IMR-90 (cell line): ENCODE measurements at regions not wholly inside any gene's neighbourhood (a gene's known extent, or its start where the extent isn't known, plus 50 kb on each side); places are given as distances from the start of the nearest gene placed in this dataset.

Experiments used
- CEBPB ChIP-seq: IDR thresholded peaks from 2 replicates; pipeline ENCODE4 v1.6.1; 2012; ENCODE audit warnings: low read depth, low read length, improper control_type of control experiment
- RCOR1 ChIP-seq: IDR thresholded peaks from 2 replicates; pipeline ENCODE4 v1.6.1; 2012; ENCODE audit warnings: mild to moderate bottlenecking, low read length, improper control_type of control experiment; ENCODE audit not compliant: insufficient replicate concordance

DNA sequence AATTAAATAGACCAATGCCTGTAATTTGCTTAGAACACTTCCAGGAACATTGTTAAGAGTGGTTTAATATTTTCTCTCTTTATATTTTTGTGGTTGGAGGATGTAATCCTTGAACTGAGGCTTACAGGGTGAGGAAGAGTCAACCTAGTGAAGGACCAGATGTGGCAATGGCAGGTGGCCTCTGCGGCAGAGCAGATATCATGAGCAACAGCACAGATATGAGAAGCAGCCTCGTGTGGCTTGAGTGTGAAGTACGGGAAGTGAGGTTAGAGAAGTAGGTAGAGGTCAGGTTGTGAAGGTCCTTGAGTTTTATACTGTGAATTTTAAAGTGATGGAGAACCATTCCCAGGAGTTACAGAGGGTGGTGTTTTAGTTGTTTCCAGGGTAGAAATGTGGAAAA lies 417.6 kb upstream of the SUCLG2 start:
- TF ChIP-seq RCOR1 (no peak), CEBPB (no peak)
